ENCODE measurements at regions not wholly inside any gene's neighbourhood (a gene's known extent, or its start where the extent isn't known, plus 50 kb on each side); places are given as distances from the start of the nearest gene placed in this dataset.

- Histone ChIP-seq H3K4me3 (replicated peaks in 1 of 3; ENCODE audit: low read depth in 2 of 3, low read length in 3 of 3) (no peak overlapping the region), H3K9me3 (replicated peaks in 1 of 2; ENCODE audit: control insufficient read depth in 1 of 2, insufficient read depth in 1 of 2, low read length in 2 of 2) (no peaks in the 10 kb centered on the region), H2AFZ (ENCODE audit: insufficient read depth, low read depth, low read length, poor library complexity, severe bottlenecking) (no peak overlapping the region), H3K4me2 (replicated peaks; ENCODE audit: extremely low read depth, low read length, poor library complexity, severe bottlenecking) (no peak overlapping the region), H4K20me1 (ENCODE audit: insufficient read depth, low read length) (no peaks in the 10 kb centered on the region), H3K27me3 (ENCODE audit: control insufficient read depth in 2 of 2, insufficient read depth in 2 of 2, low read length in 2 of 2) (no peaks in the 10 kb centered on the region), H3K9ac (ENCODE audit: insufficient read depth, low read length, poor library complexity, severe bottlenecking) (no peak overlapping the region), H3K27ac (ENCODE audit: low read depth in 1 of 2, low read length in 2 of 2) (no peak overlapping the region), H3K4me1 (ENCODE audit: control insufficient read depth in 1 of 2, insufficient read depth in 2 of 2, low read length in 2 of 2) (no peaks in the 10 kb centered on the region), H3K36me3 (replicated peaks in 1 of 2; ENCODE audit: control insufficient read depth in 1 of 2, insufficient read depth in 2 of 2, low read length in 2 of 2) (no peaks in the 10 kb centered on the region), H3K79me2 (ENCODE audit: insufficient read depth, low read length) (no peaks in the 10 kb centered on the region)
- Mint-ChIP-seq H3K36me3 (no peaks in the 10 kb centered on the region), H3K27me3 (ENCODE audit: low read depth in 3 of 3) (peaks cover 0 to 2% (median 0%) of the 10 kb centered on the region in 3 donors), H3K4me3 (no peak overlapping the region), H3K27ac (no peak overlapping the region), H3K9me3 (peaks cover 0 to 10% (median 2%) of the 10 kb centered on the region in 7 donors), H3K4me1 (no peaks in the 10 kb centered on the region)
- DNase-seq, result no peak
- no peak for TF ChIP-seq CTCF (IDR thresholded peaks at IDR 0.05)
- intact Hi-C loops (cut with micrococcal nuclease), result no loop called here
- no CpG with 5 or more reads among the region's 1 CpG for WGBS (ENCODE audit: insufficient coverage)
Observed at GRCh38 chr13:53351021-53351420, 322.4 kb downstream of the OLFM4 start.

- H3K4me1 ChIP-seq (ENCODE audit: control insufficient read depth in 1 of 2, insufficient read depth in 2 of 2, low read length in 2 of 2), result no peaks in the 10 kb centered on the region
- intact Hi-C loops (cut with micrococcal nuclease), result no loop called here
Observed at GRCh38 chr13:53357582-53357981, 329.0 kb downstream of the OLFM4 start.

More at GRCh38 chr13:53357582-53357981, 329.0 kb downstream of the OLFM4 start:
- peak overlapping the region in 1 of 2 donors; percentile 14 for H3K4me3 Mint-ChIP-seq
- no peak overlapping the region for H3K4me3 ChIP-seq (replicated peaks in 1 of 3; ENCODE audit: low read depth in 2 of 3, low read length in 3 of 3)
- no peak overlapping the region for H3K27ac ChIP-seq (ENCODE audit: low read depth in 1 of 2, low read length in 2 of 2)
- H4K20me1 ChIP-seq (ENCODE audit: insufficient read depth, low read length), result no peaks in the 10 kb centered on the region
- no peak for DNase-seq
- H3K4me1 Mint-ChIP-seq, result no peaks in the 10 kb centered on the region
- 76% methylated on average over 3 of the region's 3 CpGs for WGBS (ENCODE audit: insufficient coverage)
- H3K4me2 ChIP-seq (replicated peaks; ENCODE audit: extremely low read depth, low read length, poor library complexity, severe bottlenecking), result no peak overlapping the region
- no peak overlapping the region for H3K27ac Mint-ChIP-seq
- H3K27me3 ChIP-seq (ENCODE audit: control insufficient read depth in 2 of 2, insufficient read depth in 2 of 2, low read length in 2 of 2), result no peaks in the 10 kb centered on the region
- no peaks in the 10 kb centered on the region for H3K9me3 ChIP-seq (replicated peaks in 1 of 2; ENCODE audit: control insufficient read depth in 1 of 2, insufficient read depth in 1 of 2, low read length in 2 of 2)
- H2AFZ ChIP-seq (ENCODE audit: insufficient read depth, low read depth, low read length, poor library complexity, severe bottlenecking), result no peak overlapping the region
- peaks cover 0 to 8% (median 0%) of the 10 kb centered on the region in 7 donors for H3K9me3 Mint-ChIP-seq
- H3K27me3 Mint-ChIP-seq (ENCODE audit: low read depth in 3 of 3), result no peaks in the 10 kb centered on the region
- H3K36me3 Mint-ChIP-seq, result no peaks in the 10 kb centered on the region
- no peaks in the 10 kb centered on the region for H3K36me3 ChIP-seq (replicated peaks in 1 of 2; ENCODE audit: control insufficient read depth in 1 of 2, insufficient read depth in 2 of 2, low read length in 2 of 2)
- H3K9ac ChIP-seq (ENCODE audit: insufficient read depth, low read length, poor library complexity, severe bottlenecking), result no peak overlapping the region
- TF ChIP-seq CTCF (IDR thresholded peaks at IDR 0.05), result no peak
- H3K79me2 ChIP-seq (ENCODE audit: insufficient read depth, low read length), result no peaks in the 10 kb centered on the region
